ENCODE measurements at regions not wholly inside any gene's neighbourhood (a gene's known extent, or its start where the extent isn't known, plus 50 kb on each side); places are given as distances from the start of the nearest gene placed in this dataset.

DNA sequence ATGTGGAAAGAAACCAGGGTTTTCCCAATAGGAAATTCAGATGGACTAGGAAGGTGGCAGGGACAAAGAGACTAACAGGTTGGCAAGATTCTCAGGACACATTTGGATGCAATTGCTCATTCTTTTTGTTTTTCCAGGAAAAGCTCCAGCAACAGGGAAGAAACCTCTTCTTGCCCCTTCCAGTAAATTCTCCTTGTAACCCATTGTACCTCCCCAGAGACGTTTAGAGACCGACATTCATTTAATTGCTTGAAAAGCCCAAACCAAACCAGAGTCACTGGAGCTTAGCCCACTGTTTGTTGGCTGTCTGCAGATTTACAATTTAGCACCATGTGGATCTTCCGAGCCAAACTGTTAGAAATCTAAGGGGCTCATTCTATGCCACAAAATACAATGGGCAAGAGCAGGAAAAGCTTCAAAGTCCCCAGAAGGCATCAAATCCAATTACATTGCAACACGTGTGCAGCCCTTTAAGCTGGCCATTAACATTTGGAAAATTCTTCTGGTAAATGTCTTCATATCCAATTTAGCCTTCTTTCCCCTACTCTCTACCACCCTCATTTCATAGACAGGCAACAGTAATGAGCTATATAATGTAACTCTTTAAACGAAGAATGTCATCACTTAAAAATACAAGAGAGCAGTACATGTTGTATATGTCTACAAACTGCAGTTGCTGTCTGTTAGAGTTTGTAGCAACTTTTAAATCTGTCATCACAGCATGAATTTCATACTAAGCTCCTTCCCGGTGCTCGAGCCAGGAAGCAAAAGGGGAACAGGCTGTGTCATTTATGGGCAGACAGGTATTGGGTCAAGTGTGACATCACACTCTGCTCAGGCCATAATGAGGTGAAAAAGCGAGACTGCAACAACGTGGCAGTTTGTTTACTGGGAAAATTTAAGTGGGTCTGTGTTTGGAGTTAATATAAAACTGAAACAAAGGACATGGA is 235.6 kb upstream of the HNRNPA3 start:
- TF ChIP-seq, protein P1, sequence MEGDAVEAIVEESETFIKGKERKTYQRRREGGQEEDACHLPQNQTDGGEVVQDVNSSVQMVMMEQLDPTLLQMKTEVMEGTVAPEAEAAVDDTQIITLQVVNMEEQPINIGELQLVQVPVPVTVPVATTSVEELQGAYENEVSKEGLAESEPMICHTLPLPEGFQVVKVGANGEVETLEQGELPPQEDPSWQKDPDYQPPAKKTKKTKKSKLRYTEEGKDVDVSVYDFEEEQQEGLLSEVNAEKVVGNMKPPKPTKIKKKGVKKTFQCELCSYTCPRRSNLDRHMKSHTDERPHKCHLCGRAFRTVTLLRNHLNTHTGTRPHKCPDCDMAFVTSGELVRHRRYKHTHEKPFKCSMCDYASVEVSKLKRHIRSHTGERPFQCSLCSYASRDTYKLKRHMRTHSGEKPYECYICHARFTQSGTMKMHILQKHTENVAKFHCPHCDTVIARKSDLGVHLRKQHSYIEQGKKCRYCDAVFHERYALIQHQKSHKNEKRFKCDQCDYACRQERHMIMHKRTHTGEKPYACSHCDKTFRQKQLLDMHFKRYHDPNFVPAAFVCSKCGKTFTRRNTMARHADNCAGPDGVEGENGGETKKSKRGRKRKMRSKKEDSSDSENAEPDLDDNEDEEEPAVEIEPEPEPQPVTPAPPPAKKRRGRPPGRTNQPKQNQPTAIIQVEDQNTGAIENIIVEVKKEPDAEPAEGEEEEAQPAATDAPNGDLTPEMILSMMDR (IDR thresholded peaks at IDR 0.05; ENCODE audit: borderline replicate concordance, insufficient read depth, low read depth, low read length), result no peak
- H3K4me3 ChIP-seq (ENCODE audit: low read depth, low read length), result no peak overlapping the region

DNA sequence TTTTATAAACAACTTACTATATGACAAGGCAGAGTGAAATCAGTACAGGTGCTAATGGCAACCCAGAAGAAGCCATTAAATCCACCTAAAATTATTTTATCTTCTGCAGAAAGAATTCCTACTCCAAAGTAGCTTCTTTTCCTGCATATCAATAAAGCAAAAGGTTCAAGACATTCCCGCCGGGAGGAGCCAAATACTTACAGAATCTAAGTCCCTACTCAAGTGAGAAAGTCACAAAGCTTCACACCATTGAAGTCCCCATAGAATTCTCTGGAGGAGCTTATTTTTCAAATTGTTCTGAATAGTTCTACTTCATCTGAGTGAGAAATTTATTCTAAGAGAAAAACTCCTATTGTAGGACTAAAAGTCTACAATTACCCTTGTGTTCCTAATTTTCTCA is 233.7 kb upstream of the HNRNPA3 start:
- no peak overlapping the region for H3K4me3 ChIP-seq (ENCODE audit: low read depth, low read length)
- TF ChIP-seq, protein P1 (IDR thresholded peaks at IDR 0.05; ENCODE audit: borderline replicate concordance, insufficient read depth, low read depth, low read length), result no peak

DNA sequence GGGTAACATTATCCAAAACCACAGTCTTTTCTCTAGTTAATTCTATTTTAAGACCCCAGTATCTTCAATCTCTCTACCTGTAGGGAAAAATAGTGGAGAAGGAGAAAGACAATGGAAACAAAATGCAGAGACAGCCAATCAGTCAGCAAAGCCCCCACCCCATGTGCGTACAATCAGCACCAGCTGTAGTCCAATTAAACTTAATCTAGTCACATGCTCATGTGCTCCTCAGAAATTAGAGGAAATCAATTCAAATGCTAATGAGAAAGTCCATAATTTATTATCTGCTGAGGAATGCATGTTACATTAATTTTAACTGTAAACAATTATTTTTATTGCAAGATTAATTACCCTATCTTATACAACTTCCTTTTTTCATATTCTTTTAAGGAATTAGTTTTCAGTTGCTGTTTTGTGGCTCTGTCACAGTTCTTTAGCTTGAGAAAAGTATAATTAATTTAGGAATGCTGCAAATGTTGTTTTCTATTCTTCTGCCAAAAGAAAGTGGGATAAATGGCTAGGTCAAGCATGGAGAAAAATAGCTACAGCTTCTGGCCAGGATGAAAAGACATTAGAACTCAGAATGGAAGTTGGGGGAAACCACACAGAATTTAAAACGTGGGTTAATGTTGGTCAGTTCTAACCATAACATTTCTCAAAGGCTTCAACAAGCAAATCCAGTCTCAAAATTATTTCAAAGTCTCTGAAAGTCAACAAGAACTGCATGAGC is 232.4 kb upstream of the HNRNPA3 start:
- TF ChIP-seq, protein P1 (IDR thresholded peaks at IDR 0.05; ENCODE audit: borderline replicate concordance, insufficient read depth, low read depth, low read length), result no peak
- no peak overlapping the region for H3K4me3 ChIP-seq (ENCODE audit: low read depth, low read length)

DNA sequence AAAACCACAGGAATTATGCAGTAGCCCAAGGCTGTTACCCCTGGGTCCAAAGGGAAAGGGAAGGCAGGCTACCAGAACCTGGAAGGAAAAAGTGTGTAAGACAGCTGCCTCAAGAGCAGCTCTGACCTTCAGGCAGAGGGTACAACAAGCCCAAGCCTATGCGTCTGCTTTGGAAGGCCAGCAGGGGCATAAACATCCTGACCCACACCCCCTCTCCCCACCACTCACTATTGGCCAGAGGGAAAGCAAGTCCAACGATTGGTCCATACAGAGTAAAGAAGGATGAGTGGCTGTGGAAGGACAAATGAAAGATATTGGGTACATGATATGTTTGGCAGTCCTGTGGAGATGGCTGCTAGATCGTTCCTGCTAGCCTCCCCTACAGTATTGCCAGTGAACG is 227.6 kb upstream of the HNRNPA3 start:
- TF ChIP-seq, protein P1 (IDR thresholded peaks at IDR 0.05; ENCODE audit: borderline replicate concordance, insufficient read depth, low read depth, low read length), result no peak
- no peak overlapping the region for H3K4me3 ChIP-seq (ENCODE audit: low read depth, low read length)

DNA sequence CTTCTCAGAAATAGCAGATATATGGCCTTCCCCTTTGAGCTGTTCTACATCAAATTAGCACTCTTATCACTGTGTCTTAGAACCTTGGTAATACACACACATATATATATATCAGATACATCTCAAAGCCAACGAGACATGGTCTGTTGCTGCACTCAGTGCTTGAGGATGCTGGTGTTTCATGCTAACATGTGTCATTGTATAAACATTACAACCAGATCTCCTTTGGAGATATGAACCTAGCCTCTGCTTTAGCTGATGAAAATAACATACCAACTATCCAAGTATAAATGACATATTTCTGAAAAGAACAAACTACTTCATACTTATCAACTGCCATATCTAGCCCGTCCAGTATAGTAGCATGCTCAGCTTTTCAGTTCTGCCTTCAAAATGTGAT is 226.7 kb upstream of the HNRNPA3 start:
- TF ChIP-seq, protein P1 (IDR thresholded peaks at IDR 0.05; ENCODE audit: borderline replicate concordance, insufficient read depth, low read depth, low read length), result no peak
- H3K4me3 ChIP-seq (ENCODE audit: low read depth, low read length), result no peak overlapping the region

DNA sequence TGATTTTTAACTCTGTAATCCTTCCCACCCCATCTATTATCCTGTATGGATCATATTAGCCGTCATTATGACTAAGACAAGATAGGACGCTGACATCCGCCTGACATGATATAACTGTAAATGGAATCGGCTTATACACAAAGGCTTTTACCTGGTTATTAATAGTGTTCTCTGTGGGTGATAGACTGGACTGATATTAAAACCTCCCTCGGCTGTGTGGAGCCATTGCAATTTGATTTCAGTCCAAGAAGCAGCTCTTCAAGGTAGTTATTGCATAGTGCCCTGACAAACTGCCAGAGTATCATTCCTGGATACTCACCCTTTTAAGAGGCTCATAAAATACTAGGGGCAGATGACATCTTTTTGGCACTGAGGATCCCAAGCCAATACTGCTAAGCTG is 226.1 kb upstream of the HNRNPA3 start:
- H3K4me3 ChIP-seq (ENCODE audit: low read depth, low read length), result no peak overlapping the region
- TF ChIP-seq, protein P1 (IDR thresholded peaks at IDR 0.05; ENCODE audit: borderline replicate concordance, insufficient read depth, low read depth, low read length), result no peak

Measured in GM12875 (cell line).